MCF 10A (cell line): ENCODE measurements at regions not wholly inside any gene's neighbourhood (a gene's known extent, or its start where the extent isn't known, plus 50 kb on each side); places are given as distances from the start of the nearest gene placed in this dataset.

Source experiments
- BruUV-seq: library from RNA; stranded (reverse); fragments of 400-500 nt; replicated peaks from 2 replicates; lab custom pipeline; 2021; lab: Mats Ljungman, UMichigan
- CTCF ChIA-PET: fragments of 300-600 bp; sonication (Branson Sonifier 250); formaldehyde crosslinking; extraction: SDS; loops from one replicate; lab custom pipeline; 2021; ENCODE audit warnings: antibody characterized with exemption, inconsistent platforms; lab: Yijun Ruan, JAX
- POLR2A ChIA-PET: fragments of 300-600, 350-650 bp; sonication (Branson Sonifier 250); formaldehyde crosslinking; extraction: SDS; loops from one replicate; lab custom pipeline; 2020; ENCODE audit warnings: antibody characterized with exemption, inconsistent platforms; lab: Yijun Ruan, JAX
- DNase-seq: peaks from one replicate; pipeline ENCODE4 v3.0.0-alpha.2; 2018; ENCODE audit not compliant: unreplicated experiment
- H3K27ac Mint-ChIP-seq: one replicate; pipeline ENCODE4 v1.8.0; 2022; ENCODE audit warnings: mild to moderate bottlenecking, low read depth, mixed read lengths; ENCODE audit not compliant: unreplicated experiment
- H3K27me3 Mint-ChIP-seq: one replicate; pipeline ENCODE4 v1.8.0; 2022; ENCODE audit warnings: mixed read lengths; ENCODE audit not compliant: insufficient read depth, unreplicated experiment
- H3K36me3 Mint-ChIP-seq: one replicate; pipeline ENCODE4 v1.8.0; 2022; ENCODE audit warnings: mild to moderate bottlenecking, moderate library complexity, mixed read lengths; ENCODE audit not compliant: insufficient read depth, unreplicated experiment
- H3K4me1 Mint-ChIP-seq: one replicate; pipeline ENCODE4 v1.8.0; 2022; ENCODE audit warnings: mixed read lengths; ENCODE audit not compliant: insufficient read depth, unreplicated experiment
- H3K4me3 Mint-ChIP-seq: one replicate; pipeline ENCODE4 v1.8.0; 2022; ENCODE audit warnings: mild to moderate bottlenecking, moderate library complexity, mixed read lengths; ENCODE audit not compliant: unreplicated experiment
- H3K9me3 Mint-ChIP-seq: one replicate; pipeline ENCODE4 v1.8.0; 2022; ENCODE audit warnings: mixed read lengths; ENCODE audit not compliant: unreplicated experiment
- CTCF ChIP-seq: fragments of 200-600 bp; IDR thresholded peaks from one replicate; pipeline ENCODE4 v1.8.0; 2022; ENCODE audit warnings: antibody characterized with exemption, mild to moderate bottlenecking; ENCODE audit not compliant: unreplicated experiment
- intact Hi-C: fragments of 100-400 bp; cut with micrococcal nuclease; formaldehyde crosslinking; loops from 2 replicates; pipeline ENCODE4 v1.14.1; 2022

DNA sequence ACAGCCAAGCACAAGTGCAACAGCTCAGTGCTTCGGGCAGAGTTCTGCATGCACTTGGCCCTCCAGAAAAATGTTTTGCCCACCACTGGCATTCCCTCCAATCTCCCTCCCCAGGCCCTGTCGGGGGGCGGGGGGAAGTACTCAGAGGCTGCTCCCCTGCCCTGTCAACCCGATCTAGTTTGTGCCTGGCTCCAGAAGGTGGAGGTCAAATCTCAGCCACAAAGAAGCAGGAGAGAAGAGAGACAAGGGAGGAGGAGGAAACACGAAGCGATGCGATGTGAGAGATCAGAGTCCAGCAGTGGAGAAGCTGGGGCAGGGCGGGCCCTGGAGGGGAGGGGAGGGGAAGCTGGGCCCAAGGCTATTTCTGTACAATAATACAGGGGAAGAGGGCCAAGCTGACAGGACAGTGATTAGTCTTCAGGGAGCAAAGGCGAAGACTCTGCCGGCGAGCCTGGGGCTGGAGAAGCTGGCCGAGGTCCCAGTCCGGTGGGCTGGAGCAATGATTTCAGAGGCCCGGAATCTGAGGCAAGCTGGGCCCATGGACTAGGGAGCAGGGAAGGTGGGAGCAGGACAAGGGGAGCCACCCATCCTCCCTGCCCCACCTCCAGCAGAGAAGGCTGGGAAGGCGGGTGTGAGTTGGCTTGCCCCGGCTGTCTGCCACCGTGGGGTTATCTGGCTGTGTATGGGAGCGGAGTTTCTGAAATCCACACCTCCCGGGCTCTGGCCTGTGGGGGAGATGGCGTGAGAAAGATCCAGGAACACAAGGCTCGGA is 167.1 kb downstream of the EFNB1 start:
- H3K4me3 Mint-ChIP-seq: peak overlapping the region; percentile 47
- peak; percentile 62 for DNase-seq
- no peaks in the 10 kb centered on the region for H3K9me3 Mint-ChIP-seq
- H3K27ac Mint-ChIP-seq: peak overlapping the region; percentile 17
- H3K27me3 Mint-ChIP-seq: peaks cover 37% of the 10 kb centered on the region
- TF ChIP-seq CTCF: no peak
- intact Hi-C loops: loop anchor here (1.0 to 5.0 kb wide), 2 partner anchors 29 to 49 kb away; no protein-coding TSS in a partner anchor
- ChIA-PET CTCF (no interaction called here), POLR2A (interaction anchor here (0.6 to 4.4 kb wide), 5 partner anchors 13 to 457 kb away, joined by 3 to 13 read pairs (median 5); partner anchors contain the start of gene EFNB1)
- H3K36me3 Mint-ChIP-seq: no peaks in the 10 kb centered on the region
- BruUV-seq: no TSS peak
- H3K4me1 Mint-ChIP-seq: peaks cover 20% of the 10 kb centered on the region

- DNase-seq: no peak
- POLR2A ChIA-PET: interaction anchor here (0.6 to 4.4 kb wide), 2 partner anchors 12 to 32 kb away, joined by 3 to 13 read pairs; no protein-coding TSS in a partner anchor
- Mint-ChIP-seq H3K36me3 (no peaks in the 10 kb centered on the region), H3K9me3 (no peaks in the 10 kb centered on the region), H3K27ac (peak overlapping the region; percentile 17), H3K4me1 (peaks cover 20% of the 10 kb centered on the region), H3K27me3 (peaks cover 43% of the 10 kb centered on the region), H3K4me3 (no peak overlapping the region)
- CTCF ChIA-PET: no interaction called here
- no TSS peak for BruUV-seq
- no peak for TF ChIP-seq CTCF
- intact Hi-C loops: loop anchor here (5.0 kb wide), 1 partner anchor 48 kb away; no protein-coding TSS in a partner anchor
Observed at GRCh38 chrX:68995386-68995779, 166.6 kb downstream of the EFNB1 start.

- ChIA-PET CTCF (interaction anchor here (1.7 kb wide), 1 partner anchor 38 kb away, joined by 4 read pairs; no protein-coding TSS in a partner anchor), POLR2A (no interaction called here)
- intact Hi-C loops: loop anchor here (5.0 kb wide), 1 partner anchor 48 kb away; no protein-coding TSS in a partner anchor
- peaks cover 20% of the 10 kb centered on the region for H3K4me1 Mint-ChIP-seq
- H3K4me3 Mint-ChIP-seq: no peak overlapping the region
- H3K36me3 Mint-ChIP-seq: no peaks in the 10 kb centered on the region
- no TSS peak for BruUV-seq
- H3K9me3 Mint-ChIP-seq: no peaks in the 10 kb centered on the region
- H3K27me3 Mint-ChIP-seq: peaks cover 44% of the 10 kb centered on the region
- DNase-seq: no peak
- no peak overlapping the region for H3K27ac Mint-ChIP-seq
- TF ChIP-seq CTCF: no peak
Observed at GRCh38 chrX:68994891-68995255, 166.1 kb downstream of the EFNB1 start.

DNA sequence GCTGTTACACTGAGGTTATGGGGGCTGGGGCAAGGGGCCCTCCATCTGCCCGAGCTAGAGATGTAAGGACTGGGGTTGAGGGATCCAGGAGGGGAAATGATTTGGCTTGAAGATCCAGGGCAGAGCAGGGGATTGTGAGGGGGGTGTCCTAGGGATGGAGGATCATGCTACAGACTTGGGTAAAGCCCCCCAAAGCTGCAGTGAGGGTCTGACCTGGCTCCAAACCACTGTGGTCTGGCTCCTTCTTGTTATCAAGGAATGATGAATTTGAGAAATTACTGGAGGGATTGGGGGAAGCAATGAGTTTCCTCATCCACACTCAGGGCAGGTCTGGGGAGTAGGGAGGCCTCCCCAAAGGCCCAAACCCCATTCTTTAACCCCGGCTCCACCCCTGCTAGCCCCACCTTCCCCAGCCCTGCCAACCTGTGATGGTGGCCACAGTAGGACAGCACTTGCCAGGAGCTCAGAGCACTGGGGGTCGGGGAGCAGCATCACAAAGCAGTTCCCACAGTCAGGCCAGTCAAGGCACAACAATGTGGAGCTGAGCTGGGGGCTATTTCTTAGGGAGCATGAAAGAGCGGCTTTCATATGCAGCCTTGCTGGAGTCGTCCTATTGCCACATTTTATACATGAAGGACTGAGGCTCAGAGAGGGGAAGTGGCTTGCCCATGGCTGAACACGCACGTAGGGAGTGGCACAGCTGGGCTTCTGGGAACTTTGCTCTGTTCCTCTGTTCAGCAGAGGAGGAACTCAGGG is 165.5 kb downstream of the EFNB1 start:
- CTCF ChIA-PET: interaction anchor here (0.7 to 1.7 kb wide), 3 partner anchors 38 to 165 kb away, joined by 3 to 4 read pairs (median 3); partner anchors contain the start of gene EFNB1
- Mint-ChIP-seq H3K4me1 (peaks cover 20% of the 10 kb centered on the region), H3K9me3 (no peaks in the 10 kb centered on the region)

More for the DNA sequence above, 165.5 kb downstream of the EFNB1 start:
- no peaks in the 10 kb centered on the region for H3K36me3 Mint-ChIP-seq
- POLR2A ChIA-PET: no interaction called here
- intact Hi-C loops: no loop called here
- BruUV-seq: no TSS peak
- H3K4me3 Mint-ChIP-seq: no peak overlapping the region
- TF ChIP-seq CTCF: no peak
- DNase-seq: no peak
- no peak overlapping the region for H3K27ac Mint-ChIP-seq
- peaks cover 44% of the 10 kb centered on the region for H3K27me3 Mint-ChIP-seq
